ENCODE measurements at regions not wholly inside any gene's neighbourhood (a gene's known extent, or its start where the extent isn't known, plus 50 kb on each side); places are given as distances from the start of the nearest gene placed in this dataset.

GRCh38 chr7:22663357-22663718 is 63.7 kb upstream of the IL6 start:
- no peak for TF ChIP-seq CTCF (conservative IDR thresholded peaks at IDR 0.05)
- H3K27ac ChIP-seq: no peak overlapping the region

- TF ChIP-seq CTCF (conservative IDR thresholded peaks at IDR 0.05): no peak
- H3K27ac ChIP-seq: no peak overlapping the region
These were observed 64.2 kb upstream of the IL6 start for GRCh38 chr7:22662556-22663356.

- no peak for TF ChIP-seq CTCF (conservative IDR thresholded peaks at IDR 0.05)
These were observed 65.0 kb upstream of the IL6 start for GRCh38 chr7:22662036-22662435.

GRCh38 chr7:22660732-22661131 is 66.3 kb upstream of the IL6 start:
- no peak overlapping the region for H3K27ac ChIP-seq
- TF ChIP-seq CTCF (conservative IDR thresholded peaks at IDR 0.05): no peak

More at GRCh38 chr7:22662036-22662435, 65.0 kb upstream of the IL6 start:
- H3K27ac ChIP-seq: no peak overlapping the region

GRCh38 chr7:22660293-22660692 is 66.7 kb upstream of the IL6 start:
- no peak overlapping the region for H3K27ac ChIP-seq
- no peak for TF ChIP-seq CTCF (conservative IDR thresholded peaks at IDR 0.05)

DNA sequence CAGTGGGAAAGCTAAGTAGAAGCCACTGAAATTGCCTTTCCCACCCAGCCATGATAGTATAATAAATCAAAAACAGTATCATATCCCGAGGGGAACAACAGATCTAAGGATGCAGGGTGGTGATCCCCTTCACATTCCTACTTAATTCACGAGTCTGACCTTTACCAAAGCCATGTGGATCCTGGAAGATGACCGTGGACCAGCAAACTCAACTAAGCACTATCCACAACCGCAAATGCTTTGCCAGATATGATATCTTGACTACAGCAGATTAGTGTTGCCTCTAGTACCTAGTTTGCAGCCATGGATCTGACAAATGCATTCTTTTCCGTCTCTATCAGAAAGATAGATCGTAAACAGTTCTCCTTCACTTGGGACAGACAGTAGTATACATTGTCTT is 67.3 kb upstream of the IL6 start:
- no peak for TF ChIP-seq CTCF (conservative IDR thresholded peaks at IDR 0.05)
- no peak overlapping the region for H3K27ac ChIP-seq

DNA sequence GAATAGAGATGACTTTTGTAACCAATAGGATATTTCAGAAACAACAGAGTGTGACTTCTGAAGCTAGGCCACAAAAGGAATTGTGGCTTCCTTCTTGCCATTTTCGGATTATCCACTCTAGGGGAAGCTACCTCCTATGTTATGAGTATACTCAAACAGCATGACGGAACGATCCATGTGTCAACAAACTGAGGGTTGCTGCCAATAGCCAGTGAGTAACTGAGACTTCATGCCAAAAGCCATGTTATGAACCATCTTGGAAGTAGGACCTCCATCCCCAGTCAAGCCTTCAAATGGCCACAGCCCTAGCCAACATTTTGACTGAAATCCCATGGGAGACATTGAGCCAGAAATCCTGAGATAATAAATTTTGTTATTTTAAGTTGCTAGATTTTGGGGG is 69.0 kb upstream of the IL6 start:
- no peak for TF ChIP-seq CTCF (conservative IDR thresholded peaks at IDR 0.05)
- H3K27ac ChIP-seq: no peak overlapping the region
